HG02571 (cell line): ENCODE measurements at regions not wholly inside any gene's neighbourhood (a gene's known extent, or its start where the extent isn't known, plus 50 kb on each side); places are given as distances from the start of the nearest gene placed in this dataset.

Experiments used
- ATAC-seq: cut with Tn5 transposase; IDR thresholded peaks from one replicate; pipeline ENCODE4 v1.9.1; 2021; ENCODE audit warnings: mild to moderate bottlenecking, moderate library complexity; ENCODE audit not compliant: unreplicated experiment

GRCh38 chr16:63361032-63361624, 1324.9 kb upstream of the CDH8 start:
- ATAC-seq: peak; percentile 74

DNA sequence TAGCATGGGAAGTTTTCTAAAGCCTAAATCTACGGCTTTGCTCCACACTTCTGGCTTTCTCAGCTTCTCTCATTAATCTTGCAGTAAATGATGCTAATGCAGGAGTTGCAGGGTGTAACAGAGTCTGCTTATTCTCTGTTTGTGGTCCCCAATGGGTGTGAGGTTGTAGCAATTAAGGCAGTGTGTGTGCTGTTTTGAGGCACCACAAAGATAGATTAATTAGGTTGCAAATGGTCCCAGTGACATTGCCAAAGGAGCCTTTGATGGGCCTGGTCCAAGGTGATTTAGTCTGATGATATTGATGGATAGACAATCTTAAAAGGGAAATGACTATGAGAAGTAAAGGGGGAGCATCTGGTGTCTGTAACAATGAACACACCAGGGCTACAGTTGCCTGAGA, 1313.7 kb upstream of the CDH8 start:
- ATAC-seq: no peak

DNA sequence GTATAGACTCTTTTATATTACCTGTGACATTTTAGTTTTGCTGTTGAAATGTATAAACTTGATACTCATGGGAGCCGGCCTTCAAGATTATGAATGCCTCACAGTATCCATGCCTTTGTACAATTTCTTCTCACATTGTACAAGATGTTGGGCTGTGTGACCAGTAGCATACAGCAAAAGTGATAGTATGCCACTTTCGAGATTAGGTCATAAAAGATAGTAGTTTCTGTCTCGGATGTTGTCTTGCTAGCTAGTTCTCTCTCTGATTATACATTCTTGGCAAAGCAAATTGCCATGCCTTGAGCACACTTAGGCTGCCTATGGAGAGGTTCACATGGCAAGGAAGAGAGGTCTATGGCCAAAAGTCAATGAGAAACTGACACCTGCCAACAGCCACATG, 1309.8 kb upstream of the CDH8 start:
- ATAC-seq: no peak

DNA sequence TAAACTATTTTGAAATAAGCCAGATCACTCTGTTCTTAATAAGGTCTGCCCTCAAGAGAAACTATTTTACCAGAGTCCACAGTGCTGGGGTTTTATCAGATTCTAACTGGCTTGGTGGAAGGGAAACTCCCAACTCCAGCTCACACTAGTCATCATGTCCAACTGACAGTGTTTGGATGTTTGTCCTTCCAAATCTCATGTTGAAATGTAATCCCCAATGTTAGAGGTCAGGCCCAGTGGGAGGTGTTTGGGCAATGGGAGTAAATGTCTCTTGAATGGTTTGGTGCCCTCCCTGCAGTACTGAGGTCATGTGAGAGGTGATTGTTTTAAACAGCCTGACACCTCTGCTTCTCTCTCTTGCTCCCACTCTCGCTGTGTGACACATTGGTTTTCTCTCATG, 1301.0 kb upstream of the CDH8 start:
- ATAC-seq: no peak

GRCh38 chr16:63331111-63331510, 1294.9 kb upstream of the CDH8 start:
- no peak for ATAC-seq

DNA sequence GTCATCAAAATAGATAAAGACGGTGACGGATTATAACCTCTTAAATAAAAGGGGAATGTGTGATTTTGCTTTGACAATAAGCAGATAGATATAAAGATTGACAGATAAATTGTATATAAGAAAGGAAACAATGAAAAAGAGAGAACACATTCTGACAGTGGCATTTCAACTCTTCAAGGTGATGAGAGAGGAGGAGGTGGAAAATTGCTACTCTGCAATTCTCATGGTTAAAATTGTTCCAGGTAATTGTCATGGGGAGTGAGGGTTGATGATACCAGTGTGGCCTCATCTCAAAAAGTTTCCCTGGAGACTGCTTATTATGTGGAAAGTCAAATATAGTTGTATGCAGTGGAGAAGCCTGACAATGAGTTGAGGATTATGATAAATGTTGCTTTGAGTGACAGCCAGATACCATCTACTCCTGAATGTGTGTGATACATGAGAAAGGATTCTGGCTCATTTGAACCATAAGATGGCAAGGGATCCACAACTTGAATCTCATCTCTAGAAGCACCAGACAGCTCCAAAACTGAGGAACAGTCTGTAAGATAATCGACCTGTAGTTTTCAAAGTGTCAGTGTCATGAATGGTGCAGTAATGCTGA, 1290.6 kb upstream of the CDH8 start:
- ATAC-seq: no peak

DNA sequence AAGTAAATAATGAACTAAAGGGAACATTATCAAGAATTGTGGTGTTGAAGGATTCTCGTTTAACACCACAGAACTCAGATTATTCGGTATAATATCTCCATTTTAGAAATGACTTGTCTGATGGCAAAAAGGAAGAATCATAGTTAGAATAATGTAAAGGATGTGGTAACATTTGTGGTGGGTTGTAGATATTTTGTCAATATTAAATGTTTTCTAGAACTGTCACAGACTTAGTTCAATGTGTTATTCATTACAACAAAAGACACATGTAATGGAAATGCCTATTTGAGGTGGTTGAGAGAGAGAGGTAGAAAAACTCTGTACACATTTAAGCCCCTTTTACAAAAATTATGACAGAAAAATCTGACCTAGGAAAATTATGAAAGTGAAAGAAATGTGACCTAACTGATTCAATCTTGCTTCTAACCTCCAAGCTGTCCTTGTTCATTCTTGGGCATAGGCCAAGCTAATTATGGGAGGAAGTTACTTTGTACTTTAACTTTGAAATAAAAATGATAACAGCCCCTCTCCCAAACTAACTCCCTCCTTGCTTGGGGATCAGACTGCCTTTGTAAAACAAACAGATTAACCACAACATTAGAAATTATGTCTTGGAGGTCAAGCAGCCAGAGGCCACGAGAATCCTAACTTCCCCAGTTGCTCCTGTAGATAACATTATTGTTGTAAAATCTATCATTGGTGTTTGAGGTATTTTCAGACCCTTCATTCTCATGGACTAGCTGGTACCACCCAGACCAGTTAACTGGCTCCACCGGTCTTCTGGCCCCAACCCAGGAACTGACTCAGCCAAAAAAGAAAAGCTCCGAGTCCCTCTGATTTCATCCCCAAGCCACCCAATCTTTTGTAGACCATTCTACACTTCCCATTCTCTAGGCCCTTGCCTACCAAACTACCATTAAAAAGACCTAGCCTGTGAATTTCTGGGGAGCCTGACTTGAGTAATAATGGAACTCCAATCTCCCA, 1287.8 kb upstream of the CDH8 start:
- ATAC-seq: no peak

DNA sequence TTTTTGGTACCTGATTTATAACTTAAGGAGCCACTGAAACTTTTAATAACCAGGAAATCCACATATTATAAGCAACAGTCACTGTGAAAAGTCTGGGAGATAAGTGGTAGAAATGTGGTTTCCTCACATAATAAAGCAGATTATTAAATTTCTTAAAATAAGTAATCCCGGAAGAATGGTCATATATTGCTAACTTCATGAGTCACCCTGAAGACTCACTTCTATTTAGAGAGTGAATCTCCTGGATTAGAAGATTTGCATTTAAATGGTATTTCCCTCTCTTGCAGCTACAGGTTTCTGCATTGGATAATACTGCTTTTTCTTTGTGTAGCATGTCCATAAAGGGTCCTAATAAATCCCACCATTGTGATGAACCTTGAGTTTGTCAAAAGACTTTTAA, 1286.8 kb upstream of the CDH8 start:
- ATAC-seq: no peak

DNA sequence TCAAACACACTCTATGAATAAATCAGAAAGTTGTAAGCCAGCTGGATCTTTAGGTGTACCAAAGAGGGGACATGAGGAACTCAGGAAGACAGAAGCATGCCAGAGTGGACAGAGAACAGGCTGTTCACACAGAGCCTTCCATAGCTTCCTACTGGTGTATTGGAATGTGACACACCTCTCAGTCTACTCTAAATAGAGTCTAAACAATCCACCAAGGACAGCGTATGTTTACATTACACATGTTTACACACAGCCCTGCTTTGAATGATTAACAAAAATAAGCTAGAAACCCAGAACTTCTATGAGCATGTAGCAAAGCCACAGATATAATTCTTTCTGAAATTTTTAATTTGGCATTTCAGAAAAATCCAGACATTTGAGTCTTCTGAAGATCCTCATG, 1279.0 kb upstream of the CDH8 start:
- ATAC-seq: no peak

DNA sequence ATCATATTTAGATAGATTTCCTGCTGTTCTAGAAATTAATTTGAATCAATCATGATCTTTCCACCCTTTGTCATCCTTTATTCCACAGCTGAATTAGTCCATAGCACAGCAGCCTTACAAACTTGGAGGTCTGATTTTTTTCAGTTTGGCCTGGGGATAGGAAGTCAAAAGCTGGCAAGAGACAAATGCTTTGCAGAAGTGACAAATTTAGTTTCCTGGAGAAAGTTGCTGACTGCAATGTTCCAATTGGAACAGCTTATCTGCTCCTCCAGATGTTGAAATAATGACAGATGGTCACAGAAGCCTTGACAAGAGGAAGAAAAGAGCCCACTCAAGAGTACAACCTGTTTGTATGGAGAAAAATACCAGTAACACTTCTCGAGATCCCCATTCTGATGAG, 1276.1 kb upstream of the CDH8 start:
- no peak for ATAC-seq

GRCh38 chr16:63311313-63311712, 1275.1 kb upstream of the CDH8 start:
- no peak for ATAC-seq

DNA sequence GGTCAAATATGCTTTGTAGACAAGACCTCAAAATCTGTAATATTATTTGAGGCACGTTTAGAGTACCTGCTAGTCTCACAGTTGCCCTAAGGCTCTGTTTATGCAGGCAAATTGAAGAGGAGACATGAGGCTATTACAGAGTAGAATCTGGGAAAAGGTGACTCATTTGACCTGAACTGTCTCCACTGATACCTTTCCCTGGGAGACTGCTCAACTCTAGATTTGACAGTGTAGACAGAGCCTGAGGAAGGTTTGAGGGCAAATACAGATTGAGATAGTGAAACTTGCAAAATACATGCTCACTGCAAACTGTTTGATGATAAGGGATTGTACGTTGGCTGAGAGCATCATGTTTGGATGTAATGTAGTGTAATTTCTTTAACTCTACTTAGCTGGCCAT, 1266.6 kb upstream of the CDH8 start:
- no peak for ATAC-seq

- ATAC-seq: no peak
Measured at GRCh38 chr16:63301349-63301748, 1265.1 kb upstream of the CDH8 start.

- no peak for ATAC-seq
Measured at GRCh38 chr16:63298993-63299392, 1262.8 kb upstream of the CDH8 start.

DNA sequence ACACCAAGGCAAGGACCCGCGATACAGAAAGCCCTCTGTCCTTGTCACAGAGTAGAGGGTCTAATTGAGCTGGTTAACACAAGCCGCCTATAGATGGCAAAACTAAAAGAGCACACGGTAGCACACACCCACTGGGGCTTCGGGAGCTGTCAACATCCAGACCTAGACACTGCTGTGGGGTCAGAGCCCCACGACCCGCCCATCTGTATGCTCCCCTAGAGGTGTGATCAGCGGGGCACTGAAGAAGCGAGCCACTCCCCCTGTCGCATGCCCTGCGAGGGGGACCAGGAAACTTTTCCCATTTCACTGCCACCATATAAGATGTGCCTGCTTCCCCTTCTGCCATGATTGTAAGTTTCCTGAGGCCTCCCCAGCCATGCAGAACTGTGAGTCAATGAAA, 1255.8 kb upstream of the CDH8 start:
- no peak for ATAC-seq

DNA sequence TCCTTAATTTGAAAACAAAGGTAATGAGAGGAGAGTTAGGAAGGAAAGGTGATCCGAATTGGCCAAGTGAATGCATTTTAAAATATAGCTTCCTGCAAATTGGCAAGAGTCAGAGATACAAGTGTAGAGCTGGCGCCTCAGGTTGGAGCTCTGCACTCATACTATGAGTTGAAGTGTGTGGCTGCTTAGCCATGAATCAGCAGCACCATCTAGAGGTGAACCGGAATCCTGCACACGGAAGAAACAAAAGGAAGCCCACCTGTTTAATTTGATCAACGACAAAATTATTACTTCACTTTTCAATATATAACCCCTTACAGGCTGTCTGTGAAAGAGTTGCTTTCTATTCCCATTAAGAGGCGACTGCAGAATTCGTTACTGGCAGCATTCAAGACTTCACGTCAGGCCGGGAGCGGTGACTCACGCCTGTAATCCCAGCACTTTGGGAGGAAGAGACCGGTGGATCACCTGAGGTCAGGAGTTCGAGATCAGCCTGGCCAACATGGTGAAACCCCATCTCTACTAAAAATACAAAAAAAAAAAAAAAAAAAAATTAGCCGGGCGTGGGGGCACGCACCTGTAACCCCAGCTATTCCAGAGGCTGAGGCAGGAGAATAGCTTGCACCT, 1253.7 kb upstream of the CDH8 start:
- no peak for ATAC-seq

DNA sequence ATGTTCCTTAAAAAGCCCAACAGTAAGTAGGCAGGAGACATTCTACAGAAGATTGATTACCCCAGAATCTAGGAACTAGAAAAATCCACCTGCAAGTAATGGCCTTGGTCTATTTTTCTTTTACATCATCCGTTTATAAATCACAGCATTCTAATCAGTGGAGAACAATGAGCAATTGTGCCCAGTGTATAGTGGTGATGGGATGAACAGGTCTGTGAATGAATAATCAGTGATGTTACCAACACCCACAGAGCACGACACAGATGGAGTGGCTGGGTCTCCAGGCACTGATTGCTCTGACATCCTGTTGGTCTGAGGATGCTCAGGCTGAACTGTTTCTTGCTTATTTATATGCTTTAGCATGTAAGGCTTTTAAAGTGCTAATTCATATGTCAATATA, 1251.2 kb upstream of the CDH8 start:
- no peak for ATAC-seq

GRCh38 chr16:63283721-63284120, 1247.5 kb upstream of the CDH8 start:
- ATAC-seq: no peak

- ATAC-seq: no peak
Measured at GRCh38 chr16:63244631-63245030, 1208.4 kb upstream of the CDH8 start.

- ATAC-seq: no peak
Measured at GRCh38 chr16:63241497-63242028, 1205.3 kb upstream of the CDH8 start.

- no peak for ATAC-seq
Measured at GRCh38 chr16:63239065-63239570, 1202.9 kb upstream of the CDH8 start.
